Inferior parietal cortex (tissue), 1 donor: ENCODE measurements at regions not wholly inside any gene's neighbourhood (a gene's known extent, or its start where the extent isn't known, plus 50 kb on each side); places are given as distances from the start of the nearest gene placed in this dataset.

Experiments
- DNase-seq: peaks from one replicate; pipeline ENCODE4 v3.0.0-alpha.2; 2016; ENCODE audit errors: extremely low spot score

- DNase-seq: no peak
Measured at GRCh38 chr6:21467091-21467490, 126.5 kb upstream of the SOX4 start.

- no peak for DNase-seq
Measured at GRCh38 chr6:21468461-21468860, 125.1 kb upstream of the SOX4 start.

DNA sequence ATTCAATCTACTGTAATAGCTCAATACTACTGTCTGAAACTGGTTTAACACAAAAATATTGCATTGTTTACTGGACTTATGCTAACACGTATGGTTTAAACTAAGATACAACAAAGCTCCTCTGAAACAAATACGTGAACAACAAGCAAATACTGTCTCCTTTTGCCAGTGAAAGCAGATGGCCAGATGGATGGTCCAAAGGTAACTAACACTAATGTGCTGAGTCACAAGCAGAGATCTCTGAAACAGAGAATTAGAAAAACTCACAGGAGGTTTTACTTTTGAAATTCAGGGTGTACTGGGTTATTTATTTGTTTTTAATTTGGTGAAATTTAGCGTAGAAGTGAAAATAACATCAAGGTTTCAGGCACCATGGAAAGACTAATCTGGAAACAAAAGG lies 124.3 kb upstream of the SOX4 start:
- DNase-seq: no peak

DNA sequence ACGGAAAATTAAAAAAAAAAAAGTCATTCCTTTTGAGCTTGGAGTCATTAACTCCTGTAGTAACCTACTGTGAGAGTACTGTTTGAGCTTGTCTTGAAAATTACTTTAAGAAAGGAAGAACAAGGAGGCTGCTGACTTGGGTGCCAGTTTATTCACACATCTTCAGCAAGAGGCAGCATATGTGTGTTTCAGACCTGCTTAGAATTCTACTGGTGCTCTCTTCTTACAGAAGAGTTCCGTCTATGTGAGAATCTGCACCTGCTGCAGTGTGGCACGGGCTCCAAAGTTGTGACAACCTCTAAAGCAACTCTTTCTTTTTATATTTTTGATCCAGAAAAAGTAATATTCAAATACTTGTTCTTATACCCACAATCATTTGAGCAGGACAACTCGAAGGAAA lies 117.4 kb upstream of the SOX4 start:
- DNase-seq: no peak

- DNase-seq: no peak
Measured at GRCh38 chr6:21478411-21478810, 115.1 kb upstream of the SOX4 start.

- DNase-seq: peak; percentile 4
Measured at GRCh38 chr6:21478883-21479539, 114.5 kb upstream of the SOX4 start.

GRCh38 chr6:21486115-21486514 lies 107.4 kb upstream of the SOX4 start:
- no peak for DNase-seq

- DNase-seq: no peak
Measured at GRCh38 chr6:21489826-21490225, 103.7 kb upstream of the SOX4 start.

DNA sequence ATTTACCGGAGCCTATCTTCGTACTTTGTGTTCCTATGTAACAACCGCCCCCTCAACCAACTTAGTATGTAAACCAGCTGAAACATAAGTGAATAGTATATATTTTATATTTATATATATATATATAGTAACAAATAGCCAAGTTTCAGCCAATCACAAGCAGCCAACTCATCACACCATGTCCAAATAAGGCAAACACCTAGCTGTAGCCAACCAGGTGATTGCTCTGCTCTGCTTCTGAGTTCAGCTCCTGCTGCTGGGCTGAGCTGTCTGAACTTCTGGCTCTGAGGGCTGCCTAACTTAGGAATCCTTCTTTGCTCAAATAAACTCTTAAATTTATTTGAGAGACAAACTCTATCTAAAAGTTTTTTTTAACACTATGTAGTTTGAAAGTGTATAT lies 101.6 kb upstream of the SOX4 start:
- DNase-seq: no peak

DNA sequence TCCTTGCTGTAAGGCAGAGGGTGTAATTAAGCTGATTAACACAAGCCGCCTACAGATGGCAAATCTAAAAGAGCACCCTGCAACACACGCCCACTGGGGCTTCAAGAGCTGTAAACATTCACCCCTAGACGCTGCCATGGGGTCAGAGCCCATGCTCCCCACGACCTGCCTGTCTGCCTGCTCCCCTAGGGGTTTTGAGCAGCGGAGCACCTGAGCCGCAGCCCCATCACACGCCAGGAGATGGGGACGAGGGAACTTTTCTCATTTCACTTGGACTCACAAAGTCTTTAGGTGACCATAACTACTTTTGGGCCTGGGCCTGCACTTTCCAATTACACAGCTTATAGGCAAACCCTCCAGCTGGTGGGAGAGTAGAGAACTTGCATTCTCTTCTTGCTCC lies 99.0 kb upstream of the SOX4 start:
- DNase-seq: no peak

DNA sequence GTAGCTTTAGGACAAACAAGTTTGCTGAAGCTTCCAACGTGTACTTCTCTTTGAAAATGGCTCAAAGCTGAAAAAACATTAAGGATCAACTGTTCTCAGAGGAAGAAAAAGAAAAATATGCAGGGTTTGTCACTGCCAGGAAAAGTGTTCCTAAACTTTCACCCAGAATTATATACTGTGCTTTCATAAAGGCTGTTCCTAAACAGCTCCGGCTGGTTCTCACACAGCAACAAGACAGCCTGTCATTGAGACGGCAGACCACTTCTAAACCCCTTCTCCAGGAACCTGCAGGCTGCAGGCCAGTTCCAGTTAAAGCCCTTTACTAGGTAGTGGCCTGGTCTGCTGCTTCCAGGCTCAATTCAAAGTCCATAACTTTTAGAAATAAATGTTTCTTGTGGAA lies 97.4 kb upstream of the SOX4 start:
- no peak for DNase-seq

GRCh38 chr6:21496706-21497105 lies 96.8 kb upstream of the SOX4 start:
- DNase-seq: no peak

- DNase-seq: no peak
Measured at GRCh38 chr6:21500314-21501020, 93.1 kb upstream of the SOX4 start.

- DNase-seq: no peak
Measured at GRCh38 chr6:21501021-21501354, 92.6 kb upstream of the SOX4 start.

DNA sequence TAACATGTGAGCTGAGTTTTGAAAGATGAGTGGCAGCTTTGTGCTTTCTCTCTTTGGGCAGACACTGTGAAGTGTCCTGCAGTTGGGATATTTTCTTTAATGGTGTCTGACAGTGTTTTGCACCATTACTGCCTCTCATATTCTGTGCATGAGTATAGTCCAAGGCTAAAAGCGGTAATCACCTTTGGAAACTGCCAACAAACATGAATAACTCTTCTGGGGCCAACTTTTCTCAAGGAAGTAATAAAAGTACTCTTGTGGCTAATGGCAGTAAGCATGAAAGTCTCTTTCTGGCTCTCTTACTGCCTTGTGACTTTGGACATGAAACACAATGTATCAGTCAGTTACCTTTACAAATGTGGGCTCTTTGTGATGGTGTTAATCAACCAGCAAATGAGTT lies 91.7 kb upstream of the SOX4 start:
- no peak for DNase-seq

DNA sequence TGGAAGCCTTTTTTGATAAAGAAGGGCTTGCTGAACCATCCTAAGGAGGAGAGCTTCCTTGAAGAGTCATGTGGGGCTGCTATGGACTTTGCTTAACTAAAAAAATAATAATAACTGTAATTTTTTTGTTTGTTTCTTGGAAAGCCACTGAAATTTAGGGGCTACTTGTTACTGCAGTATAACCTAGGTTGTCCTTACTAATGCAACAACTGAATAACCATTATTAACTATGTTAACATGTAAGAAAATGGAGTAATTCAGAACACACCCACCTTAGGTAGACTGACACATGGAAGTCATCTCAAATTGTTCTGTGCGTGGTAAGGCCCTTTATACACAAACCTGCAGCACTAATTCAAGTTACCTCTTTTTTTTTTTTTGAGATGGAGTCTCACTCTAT lies 90.9 kb upstream of the SOX4 start:
- no peak for DNase-seq

- no peak for DNase-seq
Measured at GRCh38 chr6:21504790-21505189, 88.8 kb upstream of the SOX4 start.

- DNase-seq: no peak
Measured at GRCh38 chr6:21505574-21505990, 88.0 kb upstream of the SOX4 start.

DNA sequence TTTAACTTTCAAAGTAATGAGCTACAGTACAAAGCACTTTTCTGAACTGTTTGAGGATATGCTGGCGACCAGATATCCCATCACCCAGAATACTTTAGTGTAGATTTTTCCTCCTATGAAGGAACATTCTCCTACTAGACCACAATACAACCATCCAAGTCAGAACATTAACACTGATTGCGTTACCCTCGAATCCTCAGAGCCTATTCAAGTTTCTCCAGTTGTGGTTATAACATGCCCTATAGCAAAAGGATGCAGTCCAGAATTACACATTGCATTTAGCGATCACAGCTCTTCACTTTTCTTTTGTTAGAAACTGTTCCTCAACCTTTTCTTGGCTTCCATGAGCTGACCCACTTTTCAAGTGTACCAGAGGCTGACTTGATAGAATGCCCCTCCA lies 87.4 kb upstream of the SOX4 start:
- DNase-seq: no peak

- no peak for DNase-seq
Measured at GRCh38 chr6:21507811-21508210, 85.7 kb upstream of the SOX4 start.

GRCh38 chr6:21508753-21509152 lies 84.8 kb upstream of the SOX4 start:
- no peak for DNase-seq

DNA sequence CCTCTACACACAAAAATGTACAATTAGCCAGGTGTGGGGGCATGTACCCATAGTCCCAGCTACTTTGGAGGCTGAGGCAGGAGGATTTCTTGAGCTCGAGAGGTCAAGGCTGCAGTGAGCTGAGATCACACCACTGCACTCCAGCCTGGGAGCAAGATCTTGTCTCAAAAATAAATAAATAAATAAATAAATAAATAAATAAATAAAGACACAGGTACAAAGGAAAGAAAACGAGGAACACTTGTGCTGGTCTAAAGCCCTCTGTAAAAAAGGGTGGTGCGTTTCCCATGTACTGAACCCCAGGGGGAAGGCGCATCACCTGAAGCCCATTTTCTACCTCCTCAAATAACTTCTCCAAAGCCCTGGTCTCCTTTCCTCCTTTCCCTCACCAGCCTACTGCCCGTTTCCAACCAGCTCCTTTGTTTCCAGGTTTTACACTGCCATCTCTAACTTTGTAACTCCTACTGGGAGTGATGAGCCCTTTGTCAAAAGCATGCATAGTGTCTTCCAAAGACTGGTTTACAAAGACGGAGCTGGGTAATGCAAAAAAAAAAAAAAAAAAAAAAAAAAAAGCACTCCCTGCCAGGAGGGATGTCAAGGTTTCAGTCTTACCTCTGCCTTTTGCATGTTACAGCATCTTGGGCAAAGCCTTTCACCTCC lies 81.5 kb upstream of the SOX4 start:
- no peak for DNase-seq

DNA sequence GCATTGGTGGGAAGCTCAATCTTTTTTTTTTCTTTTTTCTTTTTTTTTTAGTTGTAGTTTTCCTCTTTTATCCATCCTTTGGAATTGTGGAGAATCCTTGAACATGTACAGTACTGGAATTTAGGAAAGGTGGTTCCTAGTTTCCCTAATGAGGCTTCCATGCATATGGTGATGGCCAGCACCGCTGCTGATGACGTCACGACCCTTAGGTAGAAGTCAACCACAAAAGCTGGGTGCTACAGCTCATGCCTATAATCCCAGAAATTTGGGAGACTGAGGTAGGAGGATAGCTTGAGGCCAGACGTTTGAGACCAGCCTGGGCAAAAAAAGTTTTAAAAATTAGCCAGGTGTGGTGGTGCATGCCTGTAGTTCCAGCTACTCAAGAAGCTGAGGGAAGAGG lies 79.3 kb upstream of the SOX4 start:
- DNase-seq: no peak
